IPS DF 4.7 (cell line): ENCODE measurements at regions not wholly inside any gene's neighbourhood (a gene's known extent, or its start where the extent isn't known, plus 50 kb on each side); places are given as distances from the start of the nearest gene placed in this dataset.

ENCODE experiments used
- DNase-seq: peaks from one replicate; pipeline ENCODE4 v3.0.0-alpha.2; 2013; ENCODE audit warnings: low spot score; ENCODE audit errors: extremely low read depth

DNA sequence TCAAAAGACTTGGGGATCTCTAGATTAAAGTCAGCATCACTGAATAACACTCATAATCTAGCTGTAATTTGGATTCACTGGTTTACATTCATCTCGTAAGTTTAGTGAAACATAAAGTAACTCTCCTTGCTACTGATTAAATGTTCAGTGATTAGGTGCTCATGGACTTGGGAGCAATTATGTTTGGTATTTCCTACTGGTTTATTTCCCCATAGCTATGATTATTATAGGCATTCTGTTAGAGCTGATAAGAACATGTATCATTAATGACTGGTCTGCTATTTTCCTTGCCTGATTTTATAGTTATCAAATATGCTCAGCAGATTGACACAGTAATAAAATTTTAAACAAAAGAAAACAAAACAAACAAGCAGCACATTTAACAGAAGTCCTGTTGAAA is 334.7 kb upstream of the SLC8A1 start:
- DNase-seq = no peak

- no peak for DNase-seq
These were observed 345.2 kb upstream of the SLC8A1 start for GRCh38 chr2:40797120-40797519.

DNA sequence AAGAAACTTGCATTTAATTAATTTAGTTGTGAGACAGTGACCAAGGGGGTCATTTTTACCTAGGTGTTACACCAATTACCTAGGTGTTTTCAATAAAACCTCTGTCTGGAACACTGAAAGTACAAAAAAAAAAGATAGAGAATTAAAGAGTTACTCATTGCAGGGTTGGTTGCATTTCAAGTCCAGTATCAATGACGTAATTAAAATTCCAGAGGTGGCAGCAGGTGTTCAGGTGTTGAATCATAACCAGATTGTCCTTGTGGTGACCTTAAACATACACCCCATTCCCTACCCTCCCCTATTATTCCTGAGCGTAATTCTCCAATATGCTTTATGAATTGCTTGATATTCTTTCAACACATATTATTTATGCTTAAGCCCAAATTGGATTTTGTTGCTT is 352.0 kb upstream of the SLC8A1 start:
- DNase-seq = no peak

DNA sequence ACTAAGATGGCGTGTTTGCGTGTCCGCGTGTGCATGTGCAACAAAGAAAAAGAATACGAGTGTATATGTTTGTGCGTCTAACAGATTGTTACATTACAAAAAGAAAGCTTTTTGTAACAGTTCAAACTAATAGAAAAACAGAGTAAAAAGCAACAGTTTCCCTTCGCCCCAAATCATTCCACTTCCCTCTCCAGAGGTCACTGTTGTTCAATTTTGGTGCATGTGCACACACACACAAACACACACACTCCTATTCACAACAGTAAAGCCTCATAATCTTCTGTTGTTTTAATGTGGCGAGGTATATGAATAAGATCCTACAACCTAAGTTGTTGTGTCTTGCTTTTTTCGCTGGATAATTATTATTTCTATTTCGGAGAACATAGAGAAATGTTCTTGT is 357.3 kb upstream of the SLC8A1 start:
- DNase-seq = no peak

DNA sequence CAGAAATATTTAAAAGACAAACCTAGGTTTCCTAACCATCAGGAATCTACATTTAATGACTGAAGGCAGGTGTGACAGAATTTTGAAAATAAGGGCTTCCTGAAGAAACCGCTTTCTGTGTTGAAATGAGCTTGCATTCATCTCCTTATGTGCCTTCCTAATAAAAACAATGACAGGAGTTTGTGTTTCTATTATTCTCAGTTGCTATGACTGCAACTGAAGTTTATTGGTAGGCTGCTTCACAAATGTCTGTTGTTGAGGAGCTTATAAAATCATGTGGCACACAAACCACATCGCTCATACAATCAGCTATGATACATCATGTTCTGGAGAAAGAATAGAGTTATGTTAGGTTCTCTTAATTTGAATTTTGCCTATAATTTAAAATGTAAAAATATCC is 362.7 kb upstream of the SLC8A1 start:
- DNase-seq = no peak

- no peak for DNase-seq
These were observed 368.4 kb upstream of the SLC8A1 start for GRCh38 chr2:40820319-40820718.

DNA sequence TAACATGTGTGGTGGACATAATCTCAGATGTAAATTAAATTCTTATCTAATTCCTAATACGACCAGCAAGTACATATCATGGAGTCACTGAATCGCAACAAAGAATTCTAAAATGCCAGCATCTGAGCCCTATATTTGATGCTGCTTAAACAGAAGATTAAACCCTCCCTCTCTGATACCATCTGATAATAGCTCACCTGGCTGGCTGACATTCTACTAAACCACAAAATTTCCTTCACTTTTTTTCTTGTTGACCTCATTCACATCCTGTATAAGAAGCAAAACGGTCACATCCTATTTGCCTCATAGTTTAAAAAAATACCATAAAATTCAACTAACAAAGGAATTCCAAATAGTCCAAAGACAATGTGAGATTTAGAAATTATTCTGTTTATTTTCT is 371.6 kb upstream of the SLC8A1 start:
- DNase-seq = no peak

- no peak for DNase-seq
These were observed 372.4 kb upstream of the SLC8A1 start for GRCh38 chr2:40824278-40824677.

GRCh38 chr2:40827392-40827791 is 375.5 kb upstream of the SLC8A1 start:
- DNase-seq = no peak

DNA sequence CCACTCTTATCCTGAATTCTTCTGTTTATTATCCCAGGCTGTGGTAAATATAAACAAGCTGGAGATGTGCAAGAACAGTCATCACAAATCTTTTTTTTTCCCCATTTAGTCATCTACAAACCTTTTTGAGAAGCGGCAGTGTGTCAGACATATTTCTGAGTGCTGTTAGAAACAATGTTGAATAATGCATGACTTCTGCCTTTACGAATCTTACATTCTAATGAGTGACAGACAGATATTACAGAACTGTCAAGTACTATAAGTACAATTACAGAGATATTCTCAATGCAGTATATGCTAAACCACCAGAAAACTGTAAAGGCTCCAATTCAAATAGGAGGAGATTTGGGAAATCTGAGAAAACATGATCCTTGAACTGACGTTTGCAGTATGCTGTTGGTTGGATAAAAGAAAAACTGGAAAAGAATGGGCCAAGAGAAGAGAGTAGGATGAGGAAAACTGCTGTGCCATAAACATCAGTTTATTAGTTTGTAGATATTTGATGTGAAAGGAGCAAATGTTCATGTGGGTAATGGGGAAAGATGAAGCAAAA is 379.5 kb upstream of the SLC8A1 start:
- no peak for DNase-seq

DNA sequence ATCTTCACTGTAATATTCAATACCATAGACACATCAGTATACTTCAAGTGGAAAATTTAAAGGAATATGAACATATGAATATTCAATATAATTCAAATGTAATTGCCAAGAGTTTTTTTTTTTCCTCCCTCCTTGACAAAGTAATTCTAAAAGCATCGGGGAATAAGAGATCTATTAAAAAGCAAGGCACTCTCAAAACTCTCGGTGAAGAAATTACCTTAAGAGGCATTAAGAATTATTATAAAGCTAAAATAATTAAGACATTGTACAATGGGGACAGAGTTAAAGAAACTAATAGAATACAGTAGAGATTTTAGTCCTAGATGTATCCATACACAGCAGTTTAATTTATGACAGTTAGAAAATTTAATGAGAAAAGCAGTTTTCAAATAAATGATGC is 390.0 kb upstream of the SLC8A1 start:
- DNase-seq = no peak

GRCh38 chr2:40844353-40845277 is 392.7 kb upstream of the SLC8A1 start:
- DNase-seq = peak; percentile 14

DNA sequence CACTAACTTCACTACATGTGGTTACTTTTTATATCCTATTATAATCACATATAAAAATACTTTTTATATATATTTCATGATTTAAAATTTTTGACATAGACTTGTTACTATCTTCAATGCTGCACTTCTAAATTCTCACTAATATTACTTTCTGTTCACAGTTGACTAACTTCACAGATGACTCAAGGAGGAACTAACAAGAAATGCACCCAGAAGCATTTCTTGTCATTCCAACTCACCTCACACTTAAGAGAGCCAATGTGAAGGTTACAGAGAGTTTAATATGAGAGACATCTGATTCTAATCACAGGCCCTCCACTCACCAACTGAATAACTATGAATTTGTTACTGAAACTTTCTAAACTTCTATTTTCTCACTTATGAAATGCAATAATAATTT is 399.8 kb upstream of the SLC8A1 start:
- DNase-seq = no peak

- DNase-seq = peak; percentile 7
These were observed 407.7 kb upstream of the SLC8A1 start for GRCh38 chr2:40859617-40860016.

- no peak for DNase-seq
These were observed 415.9 kb upstream of the SLC8A1 start for GRCh38 chr2:40867829-40868228.

DNA sequence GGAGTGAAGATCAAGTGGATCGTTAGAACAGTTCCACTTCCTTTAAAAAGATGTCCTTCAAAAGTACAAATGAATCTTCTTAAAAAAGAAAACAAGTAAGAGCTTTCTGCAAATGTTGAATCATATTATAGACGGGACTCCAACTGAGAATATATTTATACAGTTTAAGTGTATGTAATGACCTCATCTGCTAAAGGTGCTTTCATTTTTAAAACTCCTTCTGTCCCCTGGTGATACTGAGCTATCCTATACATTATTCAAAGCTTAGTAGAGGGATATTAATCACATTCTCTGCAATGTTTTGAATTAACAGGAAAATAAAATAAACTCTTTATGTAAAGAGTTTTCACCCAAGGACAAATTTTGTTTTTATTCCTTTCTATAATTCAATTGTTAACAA is 420.7 kb upstream of the SLC8A1 start:
- no peak for DNase-seq

DNA sequence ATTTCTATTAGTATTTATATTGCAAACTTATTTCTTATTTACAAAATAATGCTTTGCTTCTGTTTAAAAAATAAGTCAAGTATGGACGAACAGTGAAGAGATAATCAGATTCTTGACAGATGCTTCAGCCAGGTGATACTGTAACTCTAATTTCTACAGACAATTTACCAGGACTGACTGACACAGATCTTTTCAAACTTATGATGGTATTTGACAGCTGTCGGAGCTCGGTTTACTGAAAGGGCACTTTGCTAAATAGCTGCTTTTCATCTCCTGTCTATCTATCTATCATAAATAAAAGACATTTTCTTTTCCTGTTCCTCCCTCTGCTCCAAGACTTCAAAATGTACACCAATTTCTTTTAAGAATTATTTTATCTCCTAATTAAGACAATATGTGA is 422.5 kb upstream of the SLC8A1 start:
- no peak for DNase-seq

- no peak for DNase-seq
These were observed 425.9 kb upstream of the SLC8A1 start for GRCh38 chr2:40877734-40878288.

DNA sequence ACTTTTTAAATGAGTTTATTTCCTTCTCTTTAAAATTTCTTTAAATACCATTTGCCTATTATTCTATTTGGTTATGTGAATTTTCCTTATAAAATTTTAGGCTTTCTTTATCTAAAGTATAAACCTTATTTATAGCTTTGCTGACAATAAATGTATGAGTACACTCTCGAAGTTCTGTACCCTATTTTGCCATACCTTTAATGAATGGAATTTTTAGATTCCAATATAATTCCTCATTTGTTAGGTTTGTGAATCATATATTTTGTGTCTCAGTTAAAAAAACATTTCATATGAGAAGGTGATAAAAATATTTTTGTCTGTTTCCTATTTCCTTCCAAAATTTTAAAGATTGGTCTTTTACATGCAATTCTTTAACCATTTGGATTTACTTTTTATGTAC is 427.4 kb upstream of the SLC8A1 start:
- DNase-seq = no peak

DNA sequence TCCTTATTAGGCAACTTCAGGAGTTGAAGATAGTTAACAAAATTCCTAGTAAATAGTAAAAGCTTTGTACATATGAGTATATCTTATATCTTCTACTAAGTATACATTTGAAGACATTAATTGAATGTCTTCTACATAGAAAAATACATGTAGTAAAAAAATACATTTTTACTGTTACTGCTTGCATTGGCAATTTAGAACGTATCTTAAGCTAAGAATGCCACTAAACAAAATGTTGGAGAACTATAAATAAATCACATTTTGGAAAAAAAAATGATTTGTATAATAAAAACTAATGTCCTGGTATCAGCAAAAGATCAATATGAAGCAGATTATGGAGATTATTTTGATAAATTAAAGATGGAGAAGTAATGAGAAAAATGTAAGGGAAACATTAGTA is 434.2 kb upstream of the SLC8A1 start:
- DNase-seq = no peak

DNA sequence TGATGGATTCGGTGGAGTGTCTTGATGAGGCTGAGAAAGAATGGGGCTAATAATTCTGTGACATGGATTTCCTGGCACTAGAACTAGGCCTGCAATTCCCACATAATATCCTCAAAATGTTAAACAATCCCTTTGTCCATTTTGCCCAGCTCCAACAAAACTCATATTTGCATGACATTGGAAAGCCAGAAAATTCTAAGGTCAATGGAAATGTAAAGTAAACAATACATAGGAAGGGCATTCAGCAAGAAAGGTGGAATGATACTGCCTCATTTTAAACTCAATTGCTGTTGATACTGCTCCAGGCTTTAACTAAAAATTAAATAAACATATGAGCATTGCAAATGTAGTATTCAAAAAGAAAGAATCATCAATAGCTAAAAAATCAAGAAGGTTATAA is 434.8 kb upstream of the SLC8A1 start:
- no peak for DNase-seq

GRCh38 chr2:40896358-40896757 is 444.5 kb upstream of the SLC8A1 start:
- no peak for DNase-seq

DNA sequence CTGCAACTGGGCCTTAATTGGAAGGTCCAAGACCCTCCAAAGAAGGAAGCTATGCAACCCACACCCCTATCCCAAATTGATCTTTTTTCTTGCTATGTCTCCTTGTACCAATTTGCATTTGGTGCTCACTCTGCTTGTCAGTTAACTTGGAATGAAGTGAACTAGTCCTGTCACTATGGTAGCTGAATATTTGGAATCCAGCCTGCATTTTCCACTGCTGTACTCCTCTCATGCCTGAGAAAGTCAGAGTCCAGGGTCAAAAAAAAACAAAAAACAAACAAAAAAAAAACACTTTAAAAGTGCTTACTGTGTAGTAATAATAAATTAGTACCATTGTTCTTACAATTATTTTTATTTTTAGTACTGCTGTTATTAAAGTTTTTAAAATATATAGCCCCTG is 462.8 kb upstream of the SLC8A1 start:
- DNase-seq = no peak
